SK-N-SH (cell line): ENCODE measurements at regions not wholly inside any gene's neighbourhood (a gene's known extent, or its start where the extent isn't known, plus 50 kb on each side); places are given as distances from the start of the nearest gene placed in this dataset.

ENCODE experiments used
- NRF1 ChIP-seq: IDR thresholded peaks from 2 replicates; pipeline ENCODE4 v1.6.1; 2012; ENCODE audit warnings: low read depth, mild to moderate bottlenecking, low read length
- POLR2AphosphoS5 ChIP-seq: IDR thresholded peaks from 2 replicates; pipeline ENCODE4 v1.6.1; 2012; ENCODE audit warnings: low read depth, low read length
- RFX5 ChIP-seq: IDR thresholded peaks from 2 replicates; pipeline ENCODE4 v1.6.1; 2012; ENCODE audit warnings: mild to moderate bottlenecking, improper control_type of control experiment, low read length
- TF ChIP-seq, protein P1 (sequence below): fragments of 200-600 bp; sonication (generic); IDR thresholded peaks from 2 replicates; pipeline ENCODE4 v1.6.1; 2017; ENCODE audit warnings: antibody characterized with exemption, mild to moderate bottlenecking, moderate library complexity

DNA sequence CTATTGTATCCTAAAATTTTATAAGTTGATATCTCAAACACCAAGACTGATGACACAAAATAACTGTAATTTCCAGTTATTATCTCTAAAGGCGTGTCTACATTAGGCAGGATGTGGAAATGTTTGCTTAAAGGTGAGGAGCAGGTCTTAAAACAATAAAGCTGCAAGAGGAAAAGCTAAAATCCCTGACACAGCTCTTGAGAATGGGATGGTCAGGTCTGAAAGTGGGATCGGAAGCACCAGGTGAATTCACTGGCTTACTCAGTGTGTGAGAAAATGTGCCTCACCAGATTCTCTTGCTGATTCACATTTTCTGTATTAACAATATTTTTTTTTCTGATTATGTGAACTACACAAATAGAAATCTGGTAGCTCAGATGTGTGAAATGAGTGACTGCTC lies 421.9 kb upstream of the ADAMTS5 start:
- TF ChIP-seq POLR2AphosphoS5 (no peak), RFX5 (no peak), NRF1 (no peak)
- TF ChIP-seq, protein P1, sequence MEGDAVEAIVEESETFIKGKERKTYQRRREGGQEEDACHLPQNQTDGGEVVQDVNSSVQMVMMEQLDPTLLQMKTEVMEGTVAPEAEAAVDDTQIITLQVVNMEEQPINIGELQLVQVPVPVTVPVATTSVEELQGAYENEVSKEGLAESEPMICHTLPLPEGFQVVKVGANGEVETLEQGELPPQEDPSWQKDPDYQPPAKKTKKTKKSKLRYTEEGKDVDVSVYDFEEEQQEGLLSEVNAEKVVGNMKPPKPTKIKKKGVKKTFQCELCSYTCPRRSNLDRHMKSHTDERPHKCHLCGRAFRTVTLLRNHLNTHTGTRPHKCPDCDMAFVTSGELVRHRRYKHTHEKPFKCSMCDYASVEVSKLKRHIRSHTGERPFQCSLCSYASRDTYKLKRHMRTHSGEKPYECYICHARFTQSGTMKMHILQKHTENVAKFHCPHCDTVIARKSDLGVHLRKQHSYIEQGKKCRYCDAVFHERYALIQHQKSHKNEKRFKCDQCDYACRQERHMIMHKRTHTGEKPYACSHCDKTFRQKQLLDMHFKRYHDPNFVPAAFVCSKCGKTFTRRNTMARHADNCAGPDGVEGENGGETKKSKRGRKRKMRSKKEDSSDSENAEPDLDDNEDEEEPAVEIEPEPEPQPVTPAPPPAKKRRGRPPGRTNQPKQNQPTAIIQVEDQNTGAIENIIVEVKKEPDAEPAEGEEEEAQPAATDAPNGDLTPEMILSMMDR = no peak
